GM19099 (cell line): ENCODE measurements at regions not wholly inside any gene's neighbourhood (a gene's known extent, or its start where the extent isn't known, plus 50 kb on each side); places are given as distances from the start of the nearest gene placed in this dataset.

ENCODE experiments used
- POLR2A ChIP-seq: IDR thresholded peaks from 3 replicates; pipeline ENCODE4 v1.6.1; 2011; ENCODE audit warnings: low read depth; ENCODE audit not compliant: insufficient read length; ENCODE audit errors: extremely low read depth

GRCh38 chr14:73771848-73772638 lies 57.9 kb upstream of the PNMA1 start:
- peak; percentile 77 for TF ChIP-seq POLR2A

DNA sequence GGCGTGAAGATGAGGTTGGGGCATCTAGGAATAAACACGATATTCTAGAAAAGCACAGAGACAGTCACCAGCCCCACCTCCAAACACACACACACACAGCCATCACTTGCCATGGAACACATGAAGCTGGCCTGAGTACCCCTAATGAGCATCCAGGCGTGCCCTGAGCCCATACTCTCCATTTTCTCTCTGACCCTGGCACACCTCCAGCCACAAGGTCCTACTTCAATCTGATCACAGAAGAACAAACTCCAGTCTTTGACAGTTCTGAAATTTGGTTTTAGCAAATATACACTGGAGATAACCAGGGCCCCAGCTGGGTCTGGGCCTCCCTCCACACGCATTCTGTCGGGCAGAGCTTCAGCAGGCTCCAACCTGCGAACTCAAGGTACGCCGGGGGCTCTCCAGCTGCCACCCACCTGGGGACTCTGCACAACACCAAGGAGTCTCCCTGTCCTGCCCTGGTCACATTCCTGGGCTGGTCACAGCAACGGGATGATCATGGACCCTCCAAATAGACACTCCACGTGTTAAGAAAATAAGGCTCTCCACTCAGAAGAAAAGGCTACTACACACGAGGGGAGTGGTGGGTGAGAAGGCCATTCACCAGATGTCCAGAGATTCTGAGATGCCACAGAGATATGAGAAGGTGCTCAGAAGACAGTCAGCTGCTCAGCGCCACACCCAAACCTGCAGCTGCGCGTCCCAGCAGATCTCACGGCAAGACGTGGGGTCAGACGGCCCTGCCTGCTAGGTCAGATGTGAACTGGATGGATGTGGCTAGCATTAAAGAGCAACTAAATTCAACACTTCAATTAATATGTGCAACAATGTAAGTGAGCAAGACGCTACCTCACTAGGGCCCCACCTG lies 57.0 kb upstream of the PNMA1 start:
- TF ChIP-seq POLR2A: no peak

- no peak for TF ChIP-seq POLR2A
Observed at GRCh38 chr14:73768107-73768506, 53.9 kb upstream of the PNMA1 start.

GRCh38 chr14:73764406-73765280 lies 50.5 kb upstream of the PNMA1 start:
- no peak for TF ChIP-seq POLR2A
